GM21447 (cell line): ENCODE measurements at regions not wholly inside any gene's neighbourhood (a gene's known extent, or its start where the extent isn't known, plus 50 kb on each side); places are given as distances from the start of the nearest gene placed in this dataset.
"Not testable (repeated sequence)": the region's sequence is repeated elsewhere in the genome, so short reads cannot be mapped to it uniquely, and the experiment has no call there.

Source experiments
- ATAC-seq: cut with Tn5 transposase; IDR thresholded peaks from one replicate; pipeline ENCODE4 v1.9.1; 2021; ENCODE audit not compliant: unreplicated experiment

- ATAC-seq = no peak
These were observed 275.9 kb downstream of the C16orf95 start for GRCh38 chr16:87041286-87041685.

GRCh38 chr16:87042551-87043230 is 274.5 kb downstream of the C16orf95 start:
- no peak for ATAC-seq

GRCh38 chr16:87043231-87044031 is 273.8 kb downstream of the C16orf95 start:
- ATAC-seq = no peak

GRCh38 chr16:87044032-87044382 is 273.2 kb downstream of the C16orf95 start:
- no peak for ATAC-seq

- ATAC-seq = no peak
These were observed 272.4 kb downstream of the C16orf95 start for GRCh38 chr16:87044829-87045228.

GRCh38 chr16:87045466-87046216 is 271.6 kb downstream of the C16orf95 start:
- ATAC-seq = no peak

GRCh38 chr16:87046235-87046634 is 271.0 kb downstream of the C16orf95 start:
- ATAC-seq = no peak

- no peak for ATAC-seq
These were observed 269.8 kb downstream of the C16orf95 start for GRCh38 chr16:87047221-87048037.

GRCh38 chr16:87048038-87048729 is 269.0 kb downstream of the C16orf95 start:
- ATAC-seq = no peak

GRCh38 chr16:87048730-87049115 is 268.5 kb downstream of the C16orf95 start:
- no peak for ATAC-seq

GRCh38 chr16:87049216-87049615 is 268.0 kb downstream of the C16orf95 start:
- ATAC-seq = not testable (repeated sequence)

- ATAC-seq = no peak
These were observed 267.1 kb downstream of the C16orf95 start for GRCh38 chr16:87050142-87050541.

GRCh38 chr16:87051526-87052320 is 265.5 kb downstream of the C16orf95 start:
- ATAC-seq = no peak

GRCh38 chr16:87052506-87052905 is 264.7 kb downstream of the C16orf95 start:
- ATAC-seq = no peak

- no peak for ATAC-seq
These were observed 263.9 kb downstream of the C16orf95 start for GRCh38 chr16:87053016-87053982.

GRCh38 chr16:87054154-87054553 is 263.0 kb downstream of the C16orf95 start:
- no peak for ATAC-seq

- ATAC-seq = no peak
These were observed 262.3 kb downstream of the C16orf95 start for GRCh38 chr16:87054856-87055255.

GRCh38 chr16:87056083-87056482 is 261.1 kb downstream of the C16orf95 start:
- no peak for ATAC-seq
